ENCODE measurements at regions not wholly inside any gene's neighbourhood (a gene's known extent, or its start where the extent isn't known, plus 50 kb on each side); places are given as distances from the start of the nearest gene placed in this dataset.

- TF ChIP-seq CEBPB (IDR thresholded peaks at IDR 0.05) (no peak), YY1 (IDR thresholded peaks at IDR 0.05; ENCODE audit: low read depth) (no peak), EGR1 (IDR thresholded peaks at IDR 0.05) (no peak), REST (IDR thresholded peaks at IDR 0.05; ENCODE audit: low read depth) (no peak), TAF1 (IDR thresholded peaks at IDR 0.05; ENCODE audit: low read depth) (no peak), EP300 (IDR thresholded peaks at IDR 0.05; ENCODE audit: borderline replicate concordance) (no peak)
- TF ChIP-seq, protein P1, sequence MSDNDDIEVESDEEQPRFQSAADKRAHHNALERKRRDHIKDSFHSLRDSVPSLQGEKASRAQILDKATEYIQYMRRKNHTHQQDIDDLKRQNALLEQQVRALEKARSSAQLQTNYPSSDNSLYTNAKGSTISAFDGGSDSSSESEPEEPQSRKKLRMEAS (IDR thresholded peaks at IDR 0.05) = no peak
Measured at GRCh38 chr11:129298988-129299387, 76.7 kb upstream of the BARX2 start.
